ENCODE measurements at regions not wholly inside any gene's neighbourhood (a gene's known extent, or its start where the extent isn't known, plus 50 kb on each side); places are given as distances from the start of the nearest gene placed in this dataset.

GRCh38 chr14:83607682-83608081, 1922.3 kb upstream of the FLRT2 start:
- no peak for DNase-seq (ENCODE audit: low read depth in 1 of 2, low spot score in 1 of 2)
- Histone ChIP-seq H3K27me3 (ENCODE audit: insufficient read depth, poor library complexity, severe bottlenecking) (no peaks in the 10 kb centered on the region), H3K4me3 (replicated peaks; ENCODE audit: insufficient read depth, low read length) (no peak overlapping the region), H3K27ac (replicated peaks) (no peak overlapping the region)
- TF ChIP-seq POLR2AphosphoS5 (IDR thresholded peaks at IDR 0.05; ENCODE audit: low read depth) = no peak
- no peak for TF ChIP-seq GABPA (IDR thresholded peaks at IDR 0.05; ENCODE audit: low read depth)
- no peak for TF ChIP-seq CTCF (IDR thresholded peaks at IDR 0.05; ENCODE audit: insufficient read depth, low read length)
- TF ChIP-seq SPI1 (IDR thresholded peaks at IDR 0.05; ENCODE audit: borderline replicate concordance, low read depth) = no peak
- TF ChIP-seq REST (IDR thresholded peaks at IDR 0.05; ENCODE audit: insufficient replicate concordance, low read depth) = no peak

- TF ChIP-seq POLR2AphosphoS5 (IDR thresholded peaks at IDR 0.05; ENCODE audit: low read depth) = no peak
- no peak for TF ChIP-seq REST (IDR thresholded peaks at IDR 0.05; ENCODE audit: insufficient replicate concordance, low read depth)
- TF ChIP-seq CTCF (IDR thresholded peaks at IDR 0.05; ENCODE audit: insufficient read depth, low read length) = no peak
- no peak for TF ChIP-seq SPI1 (IDR thresholded peaks at IDR 0.05; ENCODE audit: borderline replicate concordance, low read depth)
- no peak for TF ChIP-seq GABPA (IDR thresholded peaks at IDR 0.05; ENCODE audit: low read depth)
- H3K27ac ChIP-seq (replicated peaks) = no peak overlapping the region
- no peak for DNase-seq (ENCODE audit: low read depth in 1 of 2, low spot score in 1 of 2)
These were observed 1918.5 kb upstream of the FLRT2 start for GRCh38 chr14:83611491-83611890.

GRCh38 chr14:83611906-83612390, 1918.0 kb upstream of the FLRT2 start:
- DNase-seq (ENCODE audit: low read depth in 1 of 2, low spot score in 1 of 2) = no peak
- Histone ChIP-seq H3K27ac (replicated peaks) (no peak overlapping the region), H3K4me3 (replicated peaks; ENCODE audit: insufficient read depth, low read length) (no peak overlapping the region), H3K27me3 (ENCODE audit: insufficient read depth, poor library complexity, severe bottlenecking) (no peaks in the 10 kb centered on the region)
- TF ChIP-seq REST (IDR thresholded peaks at IDR 0.05; ENCODE audit: insufficient replicate concordance, low read depth) (no peak), POLR2AphosphoS5 (IDR thresholded peaks at IDR 0.05; ENCODE audit: low read depth) (no peak), GABPA (IDR thresholded peaks at IDR 0.05; ENCODE audit: low read depth) (no peak), SPI1 (IDR thresholded peaks at IDR 0.05; ENCODE audit: borderline replicate concordance, low read depth) (no peak), CTCF (IDR thresholded peaks at IDR 0.05; ENCODE audit: insufficient read depth, low read length) (no peak)

More at GRCh38 chr14:83611491-83611890, 1918.5 kb upstream of the FLRT2 start:
- Histone ChIP-seq H3K27me3 (ENCODE audit: insufficient read depth, poor library complexity, severe bottlenecking) (no peaks in the 10 kb centered on the region), H3K4me3 (replicated peaks; ENCODE audit: insufficient read depth, low read length) (no peak overlapping the region)
